ENCODE measurements at regions not wholly inside any gene's neighbourhood (a gene's known extent, or its start where the extent isn't known, plus 50 kb on each side); places are given as distances from the start of the nearest gene placed in this dataset.
A peak's percentile ranks its signal among the peaks of the same experiment; 100 is the strongest.

DNA sequence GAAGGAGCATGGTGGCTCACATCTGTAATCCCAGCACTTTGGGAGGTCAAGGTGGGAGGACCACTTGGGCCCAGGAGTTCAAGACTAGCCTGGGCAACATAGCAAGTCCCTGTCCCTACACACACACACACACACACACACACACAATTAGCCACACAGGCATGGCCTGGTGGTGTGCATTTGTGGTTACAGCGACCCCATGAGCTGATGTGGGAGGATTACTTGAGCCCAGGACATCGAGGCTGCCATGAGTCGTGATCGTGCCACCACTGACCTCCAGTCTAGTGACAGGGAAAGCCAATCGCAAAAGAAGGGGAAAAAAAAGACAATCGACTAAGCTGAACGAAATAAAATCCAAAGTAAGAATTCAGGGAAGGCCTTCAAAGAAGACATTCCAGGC is 67.9 kb downstream of the TBX3 start:
- Histone ChIP-seq H3K36me3 (no peaks in the 10 kb centered on the region), H3K27ac (no peak overlapping the region), H3K4me1 (peaks cover 0 to 11% (median 2%) of the 10 kb centered on the region in 4 donors), H3K27me3 (no peaks in the 10 kb centered on the region), H3K4me3 (no peak overlapping the region), H3K9me3 (no peaks in the 10 kb centered on the region)
- DNase-seq (no peak), ATAC-seq (no peak)
- intact Hi-C loops (cut with DNase I) = no loop called here
- TF ChIP-seq POLR2A (IDR thresholded peaks at IDR 0.05) = no peak
- TF ChIP-seq, protein P1, sequence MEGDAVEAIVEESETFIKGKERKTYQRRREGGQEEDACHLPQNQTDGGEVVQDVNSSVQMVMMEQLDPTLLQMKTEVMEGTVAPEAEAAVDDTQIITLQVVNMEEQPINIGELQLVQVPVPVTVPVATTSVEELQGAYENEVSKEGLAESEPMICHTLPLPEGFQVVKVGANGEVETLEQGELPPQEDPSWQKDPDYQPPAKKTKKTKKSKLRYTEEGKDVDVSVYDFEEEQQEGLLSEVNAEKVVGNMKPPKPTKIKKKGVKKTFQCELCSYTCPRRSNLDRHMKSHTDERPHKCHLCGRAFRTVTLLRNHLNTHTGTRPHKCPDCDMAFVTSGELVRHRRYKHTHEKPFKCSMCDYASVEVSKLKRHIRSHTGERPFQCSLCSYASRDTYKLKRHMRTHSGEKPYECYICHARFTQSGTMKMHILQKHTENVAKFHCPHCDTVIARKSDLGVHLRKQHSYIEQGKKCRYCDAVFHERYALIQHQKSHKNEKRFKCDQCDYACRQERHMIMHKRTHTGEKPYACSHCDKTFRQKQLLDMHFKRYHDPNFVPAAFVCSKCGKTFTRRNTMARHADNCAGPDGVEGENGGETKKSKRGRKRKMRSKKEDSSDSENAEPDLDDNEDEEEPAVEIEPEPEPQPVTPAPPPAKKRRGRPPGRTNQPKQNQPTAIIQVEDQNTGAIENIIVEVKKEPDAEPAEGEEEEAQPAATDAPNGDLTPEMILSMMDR (IDR thresholded peaks at IDR 0.05) = no peak
- 59% methylated on average over 4 of the region's 7 CpGs for WGBS (ENCODE audit: insufficient coverage, low coverage, low lambda C conversion rate, missing lambda C conversion rate)

DNA sequence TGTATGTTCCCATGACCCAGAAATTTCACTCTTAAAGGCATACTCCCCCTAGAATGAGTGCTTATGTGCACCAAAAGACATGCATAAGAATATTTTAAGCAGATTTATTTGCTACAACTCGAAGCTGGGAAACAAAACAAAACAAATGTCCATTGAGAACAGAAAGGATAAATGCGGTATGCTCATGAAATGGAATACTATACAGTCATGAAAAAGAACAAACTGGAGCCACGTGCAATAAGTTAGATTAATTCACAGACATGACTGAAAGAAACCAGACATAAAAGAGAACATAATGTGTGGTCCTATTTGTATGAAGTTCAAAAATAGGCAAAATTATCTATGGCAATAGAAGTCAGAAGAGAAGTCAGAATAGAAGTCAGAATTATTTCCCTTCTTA is 69.9 kb downstream of the TBX3 start:
- peaks cover 0 to 11% (median 2%) of the 10 kb centered on the region in 4 donors for H3K4me1 ChIP-seq
- intact Hi-C loops (cut with DNase I) = no loop called here
- no peaks in the 10 kb centered on the region for H3K36me3 ChIP-seq
- H3K4me3 ChIP-seq = no peak overlapping the region
- WGBS (ENCODE audit: insufficient coverage, low coverage, low lambda C conversion rate, missing lambda C conversion rate) = 70% methylated on average over 3 of the region's 3 CpGs
- DNase-seq (no peak), ATAC-seq (no peak)
- no peaks in the 10 kb centered on the region for H3K27me3 ChIP-seq
- H3K9me3 ChIP-seq = no peaks in the 10 kb centered on the region
- H3K27ac ChIP-seq = no peak overlapping the region
- TF ChIP-seq POLR2A (IDR thresholded peaks at IDR 0.05) = no peak
- TF ChIP-seq, protein P1 (IDR thresholded peaks at IDR 0.05) = no peak

DNA sequence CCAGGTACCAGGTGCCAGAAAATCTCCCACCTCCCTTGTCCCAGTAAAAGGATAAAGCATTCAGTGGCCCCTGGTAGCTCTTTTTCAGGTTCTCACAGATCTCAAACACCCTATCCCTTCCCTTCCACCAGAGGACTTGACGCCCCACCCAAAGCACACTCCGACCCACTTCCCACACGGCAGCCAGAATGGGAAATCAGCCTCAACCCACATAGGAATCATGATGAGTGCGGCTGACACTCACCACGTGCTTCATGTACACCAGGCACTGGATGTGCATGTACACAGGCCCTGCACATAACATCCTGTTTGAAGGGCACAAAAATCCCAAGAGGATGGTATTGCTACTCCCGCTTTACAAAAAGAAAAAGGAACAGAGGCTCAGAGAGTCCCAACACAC is 71.9 kb downstream of the TBX3 start:
- Histone ChIP-seq H3K36me3 (no peaks in the 10 kb centered on the region), H3K27me3 (no peaks in the 10 kb centered on the region), H3K4me1 (peaks cover 0 to 11% (median 2%) of the 10 kb centered on the region in 4 donors), H3K9me3 (no peaks in the 10 kb centered on the region), H3K27ac (peak overlapping the region; percentile 41 to 68 (median 59)), H3K4me3 (no peak overlapping the region)
- peak in 3 of 4 donors; percentile 8 to 23 (median 21) for ATAC-seq
- intact Hi-C loops (cut with DNase I) = no loop called here
- TF ChIP-seq, protein P1 (IDR thresholded peaks at IDR 0.05) = no peak
- TF ChIP-seq POLR2A (IDR thresholded peaks at IDR 0.05) = no peak
- WGBS (ENCODE audit: insufficient coverage, low coverage, low lambda C conversion rate, missing lambda C conversion rate) = 70% methylated on average over 5 of the region's 6 CpGs
- DNase-seq = peak in 1 of 3 donors; percentile 22

DNA sequence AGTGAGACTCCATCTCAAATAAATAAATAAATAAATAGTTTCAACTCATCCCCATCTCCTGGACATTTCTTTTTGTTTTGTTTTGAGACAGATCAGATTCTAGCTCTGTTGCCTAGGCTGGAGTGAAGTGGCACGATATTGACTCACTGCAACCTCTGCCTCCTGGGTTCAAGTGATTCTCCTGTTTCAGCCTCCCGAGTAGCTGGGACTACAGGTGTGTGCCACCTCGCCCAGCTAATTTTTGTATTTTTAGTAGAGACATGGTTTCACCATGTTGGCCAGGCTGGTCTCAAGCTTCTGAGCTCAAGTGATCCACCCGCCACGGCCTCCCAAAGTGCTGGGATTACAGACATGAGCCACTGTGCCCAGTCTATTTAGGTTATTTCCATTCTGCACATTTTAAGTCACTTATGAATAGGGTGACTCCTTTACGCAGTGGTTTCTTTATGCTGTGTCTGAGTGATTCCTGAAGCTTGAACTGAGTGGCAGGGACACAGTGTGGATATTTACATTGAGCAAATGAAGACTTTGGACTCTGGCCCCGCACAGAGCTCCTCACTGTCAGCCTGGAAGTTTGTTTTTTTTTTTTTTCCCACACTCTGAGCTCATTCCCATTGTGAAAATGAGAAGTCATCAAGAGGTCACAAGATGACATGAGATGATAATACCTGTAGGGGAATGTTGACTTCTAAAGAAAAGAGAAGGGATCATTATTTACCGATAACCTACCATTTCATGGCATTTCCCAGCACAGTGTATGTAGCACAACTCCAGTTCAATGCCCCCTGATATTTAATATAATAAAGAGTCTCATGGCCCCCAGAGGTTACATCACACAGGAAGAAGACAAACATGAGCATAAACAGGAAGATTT is 72.6 kb downstream of the TBX3 start:
- 38% methylated on average over 8 of the region's 8 CpGs for WGBS (ENCODE audit: insufficient coverage, low coverage, low lambda C conversion rate, missing lambda C conversion rate)
- no peak for TF ChIP-seq POLR2A (IDR thresholded peaks at IDR 0.05)
- TF ChIP-seq, protein P1 (IDR thresholded peaks at IDR 0.05) = peak in 1 of 4 donors; percentile 18
- peak overlapping the region; percentile 41 to 82 (median 68) for H3K27ac ChIP-seq
- H3K27me3 ChIP-seq = no peaks in the 10 kb centered on the region
- H3K4me3 ChIP-seq = no peak overlapping the region
- ATAC-seq (peak; percentile 95 to 99 (median 96)), DNase-seq (peak; percentile 48 to 73 (median 64))
- H3K9me3 ChIP-seq = no peaks in the 10 kb centered on the region
- intact Hi-C loops (cut with DNase I) = no loop called here
- H3K4me1 ChIP-seq = peaks cover 0 to 11% (median 2%) of the 10 kb centered on the region in 4 donors
- no peaks in the 10 kb centered on the region for H3K36me3 ChIP-seq

All from right lobe of liver (tissue), 6 donors.